Fibroblast of pulmonary artery (primary cell): ENCODE measurements at regions not wholly inside any gene's neighbourhood (a gene's known extent, or its start where the extent isn't known, plus 50 kb on each side); places are given as distances from the start of the nearest gene placed in this dataset.

Source experiments
- DNase-seq: peaks from one replicate; pipeline ENCODE4 v3.0.0-alpha.2; 2010; ENCODE audit warnings: low read depth
- H3K4me3 ChIP-seq: replicated peaks from 2 replicates; pipeline ENCODE4 v1.5.1; 2011; ENCODE audit warnings: low read depth, mild to moderate bottlenecking, control low read depth, low read length, moderate library complexity
- TF ChIP-seq, protein P1 (sequence below): IDR thresholded peaks from 2 replicates; pipeline ENCODE4 v1.5.1; 2011; ENCODE audit warnings: mild to moderate bottlenecking, control low read depth, low read length, inconsistent platforms; ENCODE audit errors: missing control alignments

DNA sequence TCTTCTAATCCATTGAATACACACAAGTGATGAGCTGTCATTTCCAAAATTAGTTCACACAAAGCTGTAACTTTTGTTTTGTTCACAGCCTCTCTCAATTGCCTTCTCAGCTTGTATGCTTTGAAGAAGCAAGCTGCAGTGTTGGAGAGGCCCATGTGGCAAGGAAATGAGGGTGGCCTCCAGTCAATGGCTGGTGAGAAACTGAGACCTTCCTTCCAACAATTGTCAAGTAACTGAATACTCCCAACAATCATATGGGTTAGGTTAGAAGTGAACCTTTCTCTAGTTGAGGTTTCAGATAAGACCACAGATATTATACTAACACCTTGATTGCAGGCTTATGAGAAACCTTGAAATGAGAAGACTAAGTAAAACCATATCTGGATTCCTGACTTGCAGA, 82.4 kb upstream of the SOX9 start:
- H3K4me3 ChIP-seq = no peak overlapping the region
- DNase-seq = no peak
- TF ChIP-seq, protein P1, sequence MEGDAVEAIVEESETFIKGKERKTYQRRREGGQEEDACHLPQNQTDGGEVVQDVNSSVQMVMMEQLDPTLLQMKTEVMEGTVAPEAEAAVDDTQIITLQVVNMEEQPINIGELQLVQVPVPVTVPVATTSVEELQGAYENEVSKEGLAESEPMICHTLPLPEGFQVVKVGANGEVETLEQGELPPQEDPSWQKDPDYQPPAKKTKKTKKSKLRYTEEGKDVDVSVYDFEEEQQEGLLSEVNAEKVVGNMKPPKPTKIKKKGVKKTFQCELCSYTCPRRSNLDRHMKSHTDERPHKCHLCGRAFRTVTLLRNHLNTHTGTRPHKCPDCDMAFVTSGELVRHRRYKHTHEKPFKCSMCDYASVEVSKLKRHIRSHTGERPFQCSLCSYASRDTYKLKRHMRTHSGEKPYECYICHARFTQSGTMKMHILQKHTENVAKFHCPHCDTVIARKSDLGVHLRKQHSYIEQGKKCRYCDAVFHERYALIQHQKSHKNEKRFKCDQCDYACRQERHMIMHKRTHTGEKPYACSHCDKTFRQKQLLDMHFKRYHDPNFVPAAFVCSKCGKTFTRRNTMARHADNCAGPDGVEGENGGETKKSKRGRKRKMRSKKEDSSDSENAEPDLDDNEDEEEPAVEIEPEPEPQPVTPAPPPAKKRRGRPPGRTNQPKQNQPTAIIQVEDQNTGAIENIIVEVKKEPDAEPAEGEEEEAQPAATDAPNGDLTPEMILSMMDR = no peak

DNA sequence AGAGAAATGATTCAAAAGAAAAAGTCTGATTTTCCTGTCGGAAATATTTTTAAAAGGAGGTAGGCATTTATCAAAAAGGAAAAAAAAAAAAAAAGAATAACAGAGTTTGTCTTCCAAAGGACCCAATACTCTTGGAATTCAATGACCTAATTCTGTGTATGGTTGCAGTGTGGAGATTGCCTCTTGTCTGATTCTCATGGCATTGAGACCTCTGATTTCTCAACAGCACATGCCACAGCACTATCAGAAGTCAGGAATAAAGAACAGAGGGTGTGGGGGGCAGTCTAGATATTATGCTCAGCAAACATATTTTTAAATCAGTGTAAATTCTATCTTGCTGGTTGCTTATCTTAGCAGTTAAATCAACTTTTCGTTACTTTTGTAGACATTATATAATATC, 81.3 kb upstream of the SOX9 start:
- TF ChIP-seq, protein P1 = no peak
- DNase-seq = no peak
- no peak overlapping the region for H3K4me3 ChIP-seq

DNA sequence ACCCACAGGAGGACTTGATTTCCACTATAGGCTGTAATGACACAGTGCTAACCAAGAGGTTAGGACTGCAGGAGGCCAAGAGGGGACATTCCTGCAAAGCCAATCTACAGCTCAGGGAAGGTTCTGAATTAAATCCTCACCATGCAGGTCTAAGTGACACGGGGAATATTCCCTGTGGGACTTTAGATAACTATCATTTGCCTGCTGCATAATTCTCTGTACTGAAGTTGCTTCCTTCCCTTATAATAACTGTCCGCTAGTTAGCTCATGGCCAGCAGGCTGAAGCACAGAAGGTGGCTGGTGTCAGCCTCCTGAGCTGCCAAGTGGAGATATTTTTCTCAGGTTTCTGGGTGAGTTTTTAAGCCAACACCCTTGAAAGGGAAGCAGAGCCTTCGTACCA, 74.6 kb upstream of the SOX9 start:
- H3K4me3 ChIP-seq = no peak overlapping the region
- TF ChIP-seq, protein P1 = no peak
- DNase-seq = no peak

DNA sequence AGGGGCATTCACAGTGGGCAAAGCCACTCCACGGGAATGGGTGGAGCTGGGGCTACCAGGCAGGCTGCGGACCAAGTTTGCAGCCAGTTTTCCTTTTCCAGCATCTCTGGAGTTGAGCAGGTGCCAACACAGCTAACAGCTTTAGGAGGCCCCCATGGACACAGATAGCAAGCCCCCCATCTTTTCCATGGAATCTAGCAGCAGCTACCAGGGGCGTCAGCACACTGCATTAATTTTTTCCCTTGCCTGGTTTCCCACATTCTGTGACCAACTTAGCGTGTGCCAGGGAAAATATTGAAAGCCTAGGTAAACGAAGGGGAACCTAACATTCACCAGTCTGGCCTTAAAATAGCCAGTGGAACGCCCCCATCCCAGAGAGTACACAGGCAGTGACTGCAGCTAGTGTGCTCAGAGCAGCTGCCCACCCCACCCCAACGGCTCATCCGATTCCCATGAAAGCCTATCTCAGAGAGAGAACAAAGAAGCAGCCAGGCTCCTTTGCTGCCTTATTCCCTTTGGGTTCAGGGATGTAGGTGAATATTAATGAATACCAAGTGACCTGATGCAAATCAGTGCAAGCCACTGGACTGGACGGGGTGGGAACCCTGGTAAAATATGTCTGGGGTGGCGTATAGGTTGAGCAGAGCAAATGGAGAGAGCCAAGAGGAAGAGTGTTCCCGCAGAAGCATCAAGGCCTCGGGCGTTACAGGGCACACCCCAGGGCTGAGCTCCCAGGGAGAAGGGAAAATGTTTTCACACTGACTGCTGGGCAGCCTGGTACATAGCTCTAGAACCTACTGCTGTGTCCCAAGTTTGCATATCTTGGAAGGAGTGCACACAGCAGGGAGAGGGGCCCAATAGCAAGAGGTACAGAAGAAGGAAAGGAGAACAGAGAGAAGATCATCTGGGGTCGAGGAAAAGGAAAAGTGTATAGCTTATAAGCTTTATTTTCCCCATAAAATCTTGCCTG, 73.9 kb upstream of the SOX9 start:
- no peak for DNase-seq
- TF ChIP-seq, protein P1 = no peak

DNA sequence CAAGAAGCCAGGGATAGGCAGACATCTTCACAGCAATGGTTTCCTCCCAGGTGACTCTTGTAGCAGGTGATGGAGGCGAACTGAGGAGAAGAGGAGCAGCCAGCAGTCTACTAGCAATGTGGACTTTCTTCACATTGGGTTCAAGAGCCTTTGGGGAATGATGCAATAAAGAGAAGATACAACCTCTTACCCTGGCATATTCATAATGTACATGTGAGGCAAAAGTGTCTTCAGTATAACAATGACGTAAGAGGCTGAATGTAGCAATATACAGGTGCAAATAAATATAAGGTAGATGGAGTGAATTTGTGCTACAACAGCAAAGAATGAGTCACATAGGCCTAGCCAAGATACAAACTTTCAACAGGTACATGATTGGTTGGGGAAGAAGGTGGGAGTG, 70.9 kb upstream of the SOX9 start:
- TF ChIP-seq, protein P1 = no peak
- no peak for DNase-seq
- no peak overlapping the region for H3K4me3 ChIP-seq

More for the DNA sequence above, 73.9 kb upstream of the SOX9 start:
- H3K4me3 ChIP-seq = no peak overlapping the region

DNA sequence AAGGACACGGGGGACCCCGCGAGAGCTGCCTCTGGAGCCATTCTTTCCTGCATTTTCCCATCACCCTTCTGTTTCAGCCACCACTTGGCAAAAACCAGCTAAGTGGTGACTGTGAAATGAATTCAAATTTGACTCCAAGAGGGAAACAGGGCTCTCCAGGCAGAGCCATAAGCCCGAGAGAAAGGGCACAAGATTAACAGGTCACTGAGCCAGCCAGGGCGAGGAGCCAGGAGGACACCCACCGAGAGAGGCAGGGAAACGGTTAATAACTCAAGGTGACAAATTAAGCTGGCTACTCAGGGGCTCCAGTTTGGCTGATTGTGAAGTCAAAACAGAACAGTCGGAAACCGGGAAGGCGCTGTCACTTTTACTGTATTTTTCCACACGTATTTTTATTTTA, 67.8 kb upstream of the SOX9 start:
- TF ChIP-seq, protein P1 = no peak
- no peak for DNase-seq
- H3K4me3 ChIP-seq = no peak overlapping the region

DNA sequence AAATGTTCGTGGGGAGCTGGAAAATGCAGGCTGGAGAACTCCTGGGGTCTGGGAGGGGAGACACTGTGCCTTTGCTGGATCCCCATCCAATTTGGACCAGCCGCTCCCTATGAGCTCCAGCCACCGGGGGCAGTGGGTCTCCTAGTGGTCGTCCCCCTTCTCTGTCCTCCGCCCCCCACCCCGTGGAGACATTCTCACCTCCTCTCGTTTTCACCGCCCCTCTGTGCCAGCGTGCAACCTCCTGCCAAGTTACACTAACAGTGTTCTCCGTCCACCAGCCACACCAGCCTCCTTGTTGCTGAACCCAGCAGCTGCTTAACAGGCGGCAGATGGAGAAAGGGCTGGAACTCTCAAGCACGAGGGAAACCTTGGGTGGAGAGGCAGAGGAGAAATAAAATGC, 67.4 kb upstream of the SOX9 start:
- TF ChIP-seq, protein P1 = no peak

More for the DNA sequence above, 67.4 kb upstream of the SOX9 start:
- DNase-seq = no peak
- no peak overlapping the region for H3K4me3 ChIP-seq
